ENCODE measurements at regions not wholly inside any gene's neighbourhood (a gene's known extent, or its start where the extent isn't known, plus 50 kb on each side); places are given as distances from the start of the nearest gene placed in this dataset.
"Not testable (repeated sequence)": the region's sequence is repeated elsewhere in the genome, so short reads cannot be mapped to it uniquely, and the experiment has no call there.

DNA sequence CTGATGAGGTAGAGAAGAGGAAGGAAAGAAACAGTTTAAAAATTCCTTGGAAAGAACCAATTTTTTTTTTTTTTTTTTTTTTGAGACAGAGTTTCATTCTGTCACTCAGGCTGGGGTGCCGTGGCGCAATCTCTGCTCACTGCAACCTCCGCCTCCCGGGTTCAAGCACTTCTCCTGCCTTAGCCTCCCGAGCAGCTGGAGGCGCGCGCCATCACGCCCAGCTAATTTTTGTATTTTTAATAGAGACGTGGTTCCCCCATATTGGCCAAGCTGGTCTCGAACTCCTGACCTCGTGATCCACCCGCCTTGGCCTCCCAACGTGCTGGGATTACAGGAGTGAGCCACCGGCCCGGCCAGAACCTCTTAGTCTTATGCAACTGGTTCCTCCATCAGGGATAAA, 951.6 kb upstream of the CNTN5 start:
- not testable (repeated sequence) for H3K27me3 ChIP-seq (ENCODE audit: insufficient read depth); H3K9me3 Mint-ChIP-seq; ATAC-seq; H3K27ac ChIP-seq (ENCODE audit: low read depth); DNase-seq (ENCODE audit: low spot score); H3K4me3 ChIP-seq; H3K27me3 Mint-ChIP-seq (ENCODE audit: insufficient read depth, low read depth, poor library complexity); H3K4me3 Mint-ChIP-seq; H3K4me1 ChIP-seq (ENCODE audit: insufficient read depth); H3K79me2 ChIP-seq (replicated peaks; ENCODE audit: insufficient read depth); H3K4me1 Mint-ChIP-seq; H3F3A ChIP-seq (replicated peaks; ENCODE audit: low read depth); H3K36me3 ChIP-seq (ENCODE audit: insufficient read depth); H3K36me3 Mint-ChIP-seq (ENCODE audit: low read depth); H3K9me2 ChIP-seq (ENCODE audit: insufficient read depth); H3K4me2 ChIP-seq; H3K27ac Mint-ChIP-seq; H4K20me1 ChIP-seq (replicated peaks; ENCODE audit: insufficient read depth)
- 0 out of 2 replicates have a peak overlapping the region, but pooled peaks have one; percentile 59 for H2AFZ ChIP-seq

DNA sequence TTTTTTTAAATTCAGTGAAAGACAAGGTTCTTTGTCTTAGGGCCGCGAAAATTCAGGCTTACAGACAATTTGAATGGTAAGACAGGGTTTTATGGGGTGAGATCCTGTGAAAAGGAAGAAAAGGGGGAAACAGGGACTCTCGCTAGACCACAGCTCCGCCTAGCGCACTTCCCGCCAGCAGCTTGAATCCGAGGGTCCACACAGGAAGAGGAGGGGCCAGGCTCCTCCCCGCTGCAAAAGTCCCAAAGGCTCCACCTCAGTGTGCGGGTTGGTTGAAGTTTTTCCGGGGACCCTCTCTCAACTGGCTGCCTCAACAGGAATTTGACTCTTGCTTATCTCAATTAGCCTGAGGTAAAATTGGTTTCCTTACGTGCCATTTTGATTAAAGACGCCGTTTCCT, 950.9 kb upstream of the CNTN5 start:
- Histone ChIP-seq H3K9me2 (ENCODE audit: insufficient read depth) (no peaks in the 10 kb centered on the region), H3K4me1 (ENCODE audit: insufficient read depth) (0 out of 2 replicates have a peak, but pooled peaks cover 4% of the 10 kb centered on the region), H4K20me1 (replicated peaks; ENCODE audit: insufficient read depth) (no peaks in the 10 kb centered on the region), H3K79me2 (replicated peaks; ENCODE audit: insufficient read depth) (no peaks in the 10 kb centered on the region), H3F3A (replicated peaks; ENCODE audit: low read depth) (no peaks in the 10 kb centered on the region), H3K27ac (ENCODE audit: low read depth) (no peak overlapping the region), H3K27me3 (ENCODE audit: insufficient read depth) (no peaks in the 10 kb centered on the region), H3K36me3 (ENCODE audit: insufficient read depth) (no peaks in the 10 kb centered on the region), H2AFZ (0 out of 2 replicates have a peak overlapping the region, but pooled peaks have one; percentile 59), H3K4me3 (no peak overlapping the region), H3K4me2 (no peak overlapping the region)
- DNase-seq (ENCODE audit: low spot score) = peak; percentile 5
- ATAC-seq = no peak
- Mint-ChIP-seq H3K4me3 (no peak overlapping the region), H3K27ac (no peak overlapping the region), H3K4me1 (peaks cover 7% of the 10 kb centered on the region; the same call in 2 of the 3 replicates), H3K36me3 (ENCODE audit: low read depth) (no peaks in the 10 kb centered on the region), H3K27me3 (ENCODE audit: insufficient read depth, low read depth, poor library complexity) (peaks cover 2% of the 10 kb centered on the region), H3K9me3 (0 out of 3 replicates have a peak, but pooled peaks cover 2% of the 10 kb centered on the region)
- TF ChIP-seq JUNB (IDR thresholded peaks at IDR 0.05; ENCODE audit: unreplicated experiment) (no peak), NANOG (IDR thresholded peaks at IDR 0.05; ENCODE audit: borderline replicate concordance) (no peak), EZH2phosphoT487 (IDR thresholded peaks at IDR 0.05; ENCODE audit: unreplicated experiment) (no peak), ZNF331 (CRISPR knock-in tag; IDR thresholded peaks at IDR 0.05; ENCODE audit: low read depth) (no peak), EZH2 (IDR thresholded peaks at IDR 0.05; ENCODE audit: low read depth, unreplicated experiment) (no peak), ZNF114 (CRISPR knock-in tag; IDR thresholded peaks at IDR 0.05) (no peak), STAT1 (IDR thresholded peaks at IDR 0.05; ENCODE audit: unreplicated experiment) (no peak), CREB1 (CRISPR knock-in tag; IDR thresholded peaks at IDR 0.05; ENCODE audit: low read depth) (no peak)
- TF ChIP-seq, protein P1, sequence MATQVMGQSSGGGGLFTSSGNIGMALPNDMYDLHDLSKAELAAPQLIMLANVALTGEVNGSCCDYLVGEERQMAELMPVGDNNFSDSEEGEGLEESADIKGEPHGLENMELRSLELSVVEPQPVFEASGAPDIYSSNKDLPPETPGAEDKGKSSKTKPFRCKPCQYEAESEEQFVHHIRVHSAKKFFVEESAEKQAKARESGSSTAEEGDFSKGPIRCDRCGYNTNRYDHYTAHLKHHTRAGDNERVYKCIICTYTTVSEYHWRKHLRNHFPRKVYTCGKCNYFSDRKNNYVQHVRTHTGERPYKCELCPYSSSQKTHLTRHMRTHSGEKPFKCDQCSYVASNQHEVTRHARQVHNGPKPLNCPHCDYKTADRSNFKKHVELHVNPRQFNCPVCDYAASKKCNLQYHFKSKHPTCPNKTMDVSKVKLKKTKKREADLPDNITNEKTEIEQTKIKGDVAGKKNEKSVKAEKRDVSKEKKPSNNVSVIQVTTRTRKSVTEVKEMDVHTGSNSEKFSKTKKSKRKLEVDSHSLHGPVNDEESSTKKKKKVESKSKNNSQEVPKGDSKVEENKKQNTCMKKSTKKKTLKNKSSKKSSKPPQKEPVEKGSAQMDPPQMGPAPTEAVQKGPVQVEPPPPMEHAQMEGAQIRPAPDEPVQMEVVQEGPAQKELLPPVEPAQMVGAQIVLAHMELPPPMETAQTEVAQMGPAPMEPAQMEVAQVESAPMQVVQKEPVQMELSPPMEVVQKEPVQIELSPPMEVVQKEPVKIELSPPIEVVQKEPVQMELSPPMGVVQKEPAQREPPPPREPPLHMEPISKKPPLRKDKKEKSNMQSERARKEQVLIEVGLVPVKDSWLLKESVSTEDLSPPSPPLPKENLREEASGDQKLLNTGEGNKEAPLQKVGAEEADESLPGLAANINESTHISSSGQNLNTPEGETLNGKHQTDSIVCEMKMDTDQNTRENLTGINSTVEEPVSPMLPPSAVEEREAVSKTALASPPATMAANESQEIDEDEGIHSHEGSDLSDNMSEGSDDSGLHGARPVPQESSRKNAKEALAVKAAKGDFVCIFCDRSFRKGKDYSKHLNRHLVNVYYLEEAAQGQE (IDR thresholded peaks at IDR 0.05; ENCODE audit: unreplicated experiment) = no peak
- TF ChIP-seq, protein P2, sequence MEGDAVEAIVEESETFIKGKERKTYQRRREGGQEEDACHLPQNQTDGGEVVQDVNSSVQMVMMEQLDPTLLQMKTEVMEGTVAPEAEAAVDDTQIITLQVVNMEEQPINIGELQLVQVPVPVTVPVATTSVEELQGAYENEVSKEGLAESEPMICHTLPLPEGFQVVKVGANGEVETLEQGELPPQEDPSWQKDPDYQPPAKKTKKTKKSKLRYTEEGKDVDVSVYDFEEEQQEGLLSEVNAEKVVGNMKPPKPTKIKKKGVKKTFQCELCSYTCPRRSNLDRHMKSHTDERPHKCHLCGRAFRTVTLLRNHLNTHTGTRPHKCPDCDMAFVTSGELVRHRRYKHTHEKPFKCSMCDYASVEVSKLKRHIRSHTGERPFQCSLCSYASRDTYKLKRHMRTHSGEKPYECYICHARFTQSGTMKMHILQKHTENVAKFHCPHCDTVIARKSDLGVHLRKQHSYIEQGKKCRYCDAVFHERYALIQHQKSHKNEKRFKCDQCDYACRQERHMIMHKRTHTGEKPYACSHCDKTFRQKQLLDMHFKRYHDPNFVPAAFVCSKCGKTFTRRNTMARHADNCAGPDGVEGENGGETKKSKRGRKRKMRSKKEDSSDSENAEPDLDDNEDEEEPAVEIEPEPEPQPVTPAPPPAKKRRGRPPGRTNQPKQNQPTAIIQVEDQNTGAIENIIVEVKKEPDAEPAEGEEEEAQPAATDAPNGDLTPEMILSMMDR (conservative IDR thresholded peaks at IDR 0.05; ENCODE audit: low read depth in 2 of 2) = no peak
- TF ChIP-seq, protein P3, sequence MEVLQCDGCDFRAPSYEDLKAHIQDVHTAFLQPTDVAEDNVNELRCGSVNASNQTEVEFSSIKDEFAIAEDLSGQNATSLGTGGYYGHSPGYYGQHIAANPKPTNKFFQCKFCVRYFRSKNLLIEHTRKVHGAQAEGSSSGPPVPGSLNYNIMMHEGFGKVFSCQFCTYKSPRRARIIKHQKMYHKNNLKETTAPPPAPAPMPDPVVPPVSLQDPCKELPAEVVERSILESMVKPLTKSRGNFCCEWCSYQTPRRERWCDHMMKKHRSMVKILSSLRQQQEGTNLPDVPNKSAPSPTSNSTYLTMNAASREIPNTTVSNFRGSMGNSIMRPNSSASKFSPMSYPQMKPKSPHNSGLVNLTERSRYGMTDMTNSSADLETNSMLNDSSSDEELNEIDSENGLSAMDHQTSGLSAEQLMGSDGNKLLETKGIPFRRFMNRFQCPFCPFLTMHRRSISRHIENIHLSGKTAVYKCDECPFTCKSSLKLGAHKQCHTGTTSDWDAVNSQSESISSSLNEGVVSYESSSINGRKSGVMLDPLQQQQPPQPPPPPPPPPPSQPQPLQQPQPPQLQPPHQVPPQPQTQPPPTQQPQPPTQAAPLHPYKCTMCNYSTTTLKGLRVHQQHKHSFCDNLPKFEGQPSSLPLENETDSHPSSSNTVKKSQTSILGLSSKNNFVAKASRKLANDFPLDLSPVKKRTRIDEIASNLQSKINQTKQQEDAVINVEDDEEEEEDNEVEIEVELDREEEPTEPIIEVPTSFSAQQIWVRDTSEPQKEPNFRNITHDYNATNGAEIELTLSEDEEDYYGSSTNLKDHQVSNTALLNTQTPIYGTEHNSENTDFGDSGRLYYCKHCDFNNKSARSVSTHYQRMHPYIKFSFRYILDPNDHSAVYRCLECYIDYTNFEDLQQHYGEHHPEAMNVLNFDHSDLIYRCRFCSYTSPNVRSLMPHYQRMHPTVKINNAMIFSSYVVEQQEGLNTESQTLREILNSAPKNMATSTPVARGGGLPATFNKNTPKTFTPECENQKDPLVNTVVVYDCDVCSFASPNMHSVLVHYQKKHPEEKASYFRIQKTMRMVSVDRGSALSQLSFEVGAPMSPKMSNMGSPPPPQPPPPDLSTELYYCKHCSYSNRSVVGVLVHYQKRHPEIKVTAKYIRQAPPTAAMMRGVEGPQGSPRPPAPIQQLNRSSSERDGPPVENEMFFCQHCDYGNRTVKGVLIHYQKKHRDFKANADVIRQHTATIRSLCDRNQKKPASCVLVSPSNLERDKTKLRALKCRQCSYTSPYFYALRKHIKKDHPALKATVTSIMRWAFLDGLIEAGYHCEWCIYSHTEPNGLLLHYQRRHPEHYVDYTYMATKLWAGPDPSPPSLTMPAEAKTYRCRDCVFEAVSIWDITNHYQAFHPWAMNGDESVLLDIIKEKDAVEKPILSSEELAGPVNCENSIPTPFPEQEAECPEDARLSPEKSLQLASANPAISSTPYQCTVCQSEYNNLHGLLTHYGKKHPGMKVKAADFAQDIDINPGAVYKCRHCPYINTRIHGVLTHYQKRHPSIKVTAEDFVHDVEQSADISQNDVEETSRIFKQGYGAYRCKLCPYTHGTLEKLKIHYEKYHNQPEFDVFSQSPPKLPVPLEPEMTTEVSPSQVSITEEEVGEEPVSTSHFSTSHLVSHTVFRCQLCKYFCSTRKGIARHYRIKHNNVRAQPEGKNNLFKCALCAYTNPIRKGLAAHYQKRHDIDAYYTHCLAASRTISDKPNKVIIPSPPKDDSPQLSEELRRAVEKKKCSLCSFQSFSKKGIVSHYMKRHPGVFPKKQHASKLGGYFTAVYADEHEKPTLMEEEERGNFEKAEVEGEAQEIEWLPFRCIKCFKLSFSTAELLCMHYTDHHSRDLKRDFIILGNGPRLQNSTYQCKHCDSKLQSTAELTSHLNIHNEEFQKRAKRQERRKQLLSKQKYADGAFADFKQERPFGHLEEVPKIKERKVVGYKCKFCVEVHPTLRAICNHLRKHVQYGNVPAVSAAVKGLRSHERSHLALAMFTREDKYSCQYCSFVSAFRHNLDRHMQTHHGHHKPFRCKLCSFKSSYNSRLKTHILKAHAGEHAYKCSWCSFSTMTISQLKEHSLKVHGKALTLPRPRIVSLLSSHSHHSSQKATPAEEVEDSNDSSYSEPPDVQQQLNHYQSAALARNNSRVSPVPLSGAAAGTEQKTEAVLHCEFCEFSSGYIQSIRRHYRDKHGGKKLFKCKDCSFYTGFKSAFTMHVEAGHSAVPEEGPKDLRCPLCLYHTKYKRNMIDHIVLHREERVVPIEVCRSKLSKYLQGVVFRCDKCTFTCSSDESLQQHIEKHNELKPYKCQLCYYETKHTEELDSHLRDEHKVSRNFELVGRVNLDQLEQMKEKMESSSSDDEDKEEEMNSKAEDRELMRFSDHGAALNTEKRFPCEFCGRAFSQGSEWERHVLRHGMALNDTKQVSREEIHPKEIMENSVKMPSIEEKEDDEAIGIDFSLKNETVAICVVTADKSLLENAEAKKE (CRISPR knock-in tag; IDR thresholded peaks at IDR 0.05) = no peak

All from GM23338 (cell line).